Right lung (tissue), 2 donors: ENCODE measurements at regions not wholly inside any gene's neighbourhood (a gene's known extent, or its start where the extent isn't known, plus 50 kb on each side); places are given as distances from the start of the nearest gene placed in this dataset.
"Not testable (repeated sequence)": the region's sequence is repeated elsewhere in the genome, so short reads cannot be mapped to it uniquely, and the experiment has no call there.

ENCODE experiments used
- DNase-seq, 2 donors: peaks; one replicate each; pipeline ENCODE4 v3.0.0-alpha.2; 2013

- DNase-seq = no peak
Observed at GRCh38 chr7:45267262-45267661, 109.7 kb downstream of the RAMP3 start.

- DNase-seq = no peak
Observed at GRCh38 chr7:45268013-45268412, 110.4 kb downstream of the RAMP3 start.

DNA sequence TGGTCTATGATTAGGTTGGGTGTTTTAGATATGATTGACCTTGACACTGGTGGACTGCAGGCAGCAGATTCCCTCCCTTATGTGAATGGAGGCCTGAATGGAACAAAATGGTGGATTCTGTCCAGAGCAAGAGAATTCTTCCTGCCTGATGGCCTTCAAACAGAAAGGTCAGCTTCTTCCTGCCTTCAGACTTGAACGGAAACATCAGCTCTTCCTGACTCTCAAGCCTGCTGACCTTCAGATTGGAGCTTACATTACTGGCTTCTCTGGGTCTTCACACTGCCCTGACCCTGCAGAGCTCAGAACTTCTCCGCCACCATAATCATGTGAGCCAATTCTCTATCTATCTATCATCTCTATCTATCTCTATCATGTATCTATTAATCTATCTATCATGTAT is 111.6 kb downstream of the RAMP3 start:
- no peak for DNase-seq

- no peak for DNase-seq
Observed at GRCh38 chr7:45278763-45279398, 121.3 kb downstream of the RAMP3 start.

DNA sequence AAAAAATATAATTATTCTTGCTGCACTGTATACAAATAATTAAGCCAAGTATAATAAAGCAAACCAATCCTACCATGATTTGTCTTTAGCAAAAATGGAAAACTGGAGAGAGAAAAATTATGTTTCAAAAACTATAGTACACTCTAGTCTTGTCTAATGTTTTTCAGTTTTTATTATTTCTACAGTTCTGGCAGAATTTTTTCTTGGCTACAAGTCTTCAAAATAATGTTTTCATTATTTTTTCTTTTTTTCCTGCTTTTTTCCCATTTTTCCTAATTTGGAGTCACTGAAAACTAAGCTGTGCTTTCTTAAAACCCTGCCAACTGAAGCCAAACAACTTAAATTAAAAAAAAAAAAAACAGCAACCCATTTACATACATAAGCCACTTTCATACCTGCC is 132.0 kb downstream of the RAMP3 start:
- DNase-seq = not testable (repeated sequence)

- DNase-seq = no peak
Observed at GRCh38 chr7:45290880-45291279, 133.3 kb downstream of the RAMP3 start.

DNA sequence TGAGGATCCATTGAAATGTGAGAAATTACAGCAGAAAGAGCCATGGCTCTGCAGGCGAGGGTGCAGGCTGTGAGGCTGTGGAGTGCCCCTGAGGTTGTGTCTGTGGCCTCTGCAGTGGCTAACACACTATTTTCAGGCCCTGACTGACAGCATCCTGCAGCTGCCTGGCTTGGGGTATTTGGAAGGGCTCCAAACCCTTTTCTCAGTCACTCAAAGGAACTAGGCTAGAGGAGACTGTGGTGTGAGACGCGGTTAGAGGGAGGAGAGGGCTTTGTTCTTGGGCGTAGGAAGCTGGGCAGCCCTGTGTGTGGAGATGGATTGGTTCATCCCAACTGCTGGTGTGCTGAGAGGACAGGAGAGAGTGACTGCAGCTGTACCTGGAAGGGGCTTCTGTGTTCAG is 134.9 kb downstream of the RAMP3 start:
- DNase-seq = no peak

- no peak for DNase-seq
Observed at GRCh38 chr7:45293295-45293942, 135.8 kb downstream of the RAMP3 start.

- no peak for DNase-seq
Observed at GRCh38 chr7:45294559-45294958, 137.0 kb downstream of the RAMP3 start.

DNA sequence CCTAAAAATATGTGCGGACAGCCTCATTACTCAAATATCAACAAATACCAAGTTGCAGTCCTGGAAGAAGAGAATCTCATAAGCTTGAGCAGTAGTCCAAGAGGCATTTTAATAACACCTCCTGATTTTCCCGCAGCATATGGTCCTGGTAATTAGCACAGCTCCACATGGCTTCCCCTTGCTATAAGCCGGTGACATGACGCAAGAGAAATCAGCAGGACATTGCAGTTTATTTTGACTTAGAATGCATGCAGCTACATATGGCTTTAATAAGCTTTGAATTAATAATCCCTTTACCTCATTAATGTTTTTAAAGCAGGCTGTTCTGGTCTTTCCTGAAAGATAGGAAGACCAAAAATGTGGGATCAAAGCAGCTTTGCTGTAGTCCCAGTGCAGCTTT is 137.6 kb downstream of the RAMP3 start:
- DNase-seq = no peak

GRCh38 chr7:45296748-45297147 is 139.2 kb downstream of the RAMP3 start:
- DNase-seq = no peak

- DNase-seq = no peak
Observed at GRCh38 chr7:45306752-45307305, 149.2 kb downstream of the RAMP3 start.

DNA sequence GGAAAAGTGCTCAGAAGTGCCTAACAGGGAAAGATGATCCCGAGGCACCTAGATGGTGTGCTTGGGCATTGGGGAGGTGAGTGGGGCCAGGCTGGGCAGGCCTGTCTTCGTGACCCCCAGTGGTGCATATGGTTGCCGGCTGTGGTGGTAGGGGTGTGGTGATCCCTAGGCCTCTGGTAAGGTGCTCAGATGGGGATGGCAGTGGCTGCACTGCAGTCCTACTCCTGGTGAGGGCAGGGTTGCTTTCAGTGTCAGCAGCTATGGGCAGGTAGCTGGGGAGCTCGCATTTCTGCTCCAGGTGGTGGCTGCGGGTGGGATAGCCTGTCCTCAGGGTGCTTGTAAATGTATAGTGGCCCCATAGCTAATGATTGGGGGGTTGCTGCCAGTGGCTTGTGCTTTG is 154.0 kb downstream of the RAMP3 start:
- no peak for DNase-seq

DNA sequence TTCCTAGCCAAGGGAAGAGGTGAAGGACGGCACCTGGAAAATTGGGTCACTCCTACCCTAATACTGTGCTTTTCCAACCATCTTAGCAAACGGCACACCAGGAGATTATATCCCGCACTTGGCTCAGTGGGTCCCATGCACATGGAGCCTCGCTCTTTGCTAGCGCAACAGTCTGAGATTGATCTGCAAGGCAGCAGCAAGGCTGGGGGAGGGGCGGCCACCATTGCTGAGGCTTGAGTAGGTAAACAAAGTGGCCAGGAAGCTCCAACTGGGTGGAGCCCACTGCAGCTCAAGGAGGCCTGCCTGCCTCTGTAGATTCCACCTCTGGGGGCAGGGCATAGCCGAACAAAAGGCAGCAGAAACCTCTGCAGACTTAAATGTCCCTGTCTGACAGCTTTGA is 157.9 kb downstream of the RAMP3 start:
- not testable (repeated sequence) for DNase-seq

DNA sequence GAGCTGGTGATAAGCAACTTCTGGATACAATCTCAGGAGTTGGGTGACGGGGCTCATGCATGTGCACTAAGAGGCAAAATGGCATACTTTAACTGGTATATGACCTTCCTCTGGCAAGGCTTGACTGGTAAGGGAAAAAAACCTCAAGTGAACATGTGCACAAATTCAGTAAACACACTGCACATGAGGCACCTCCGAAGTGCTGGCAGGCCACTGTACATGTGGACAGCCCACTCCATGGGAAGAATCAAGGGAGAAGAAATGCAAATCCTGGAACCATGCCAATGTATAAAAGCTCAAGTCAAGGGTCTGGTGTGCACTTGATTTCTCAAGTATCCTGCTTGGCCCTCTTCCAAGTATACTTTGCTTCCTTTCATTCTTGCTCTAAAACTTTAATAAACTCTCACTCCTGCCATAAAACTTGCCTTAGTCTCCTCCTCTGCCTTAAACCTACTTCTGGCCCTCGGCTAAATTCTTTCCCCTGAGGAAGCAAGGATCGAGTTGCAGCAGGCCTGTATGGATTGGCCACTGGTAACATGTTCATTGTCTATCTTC is 167.2 kb downstream of the RAMP3 start:
- DNase-seq = no peak

DNA sequence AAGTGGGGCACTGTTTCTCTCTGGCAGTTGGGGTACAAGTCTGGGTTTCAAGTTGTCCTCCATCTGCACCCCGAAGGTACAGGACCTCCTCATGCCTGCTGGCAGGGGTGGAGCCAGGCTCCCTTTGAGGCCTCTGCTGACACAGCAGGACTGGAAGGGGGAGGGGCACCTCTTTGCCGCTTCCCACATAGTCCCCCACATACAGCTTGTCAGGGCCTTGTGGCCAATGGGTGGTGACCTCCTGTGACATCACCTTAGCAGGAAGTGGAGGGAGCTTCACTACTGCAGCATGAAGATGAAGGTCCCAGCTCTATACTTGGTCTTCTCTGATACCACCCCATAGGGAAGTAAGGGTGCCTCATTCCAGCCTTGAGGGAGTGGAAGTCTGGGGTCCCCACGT is 167.8 kb downstream of the RAMP3 start:
- DNase-seq = no peak

DNA sequence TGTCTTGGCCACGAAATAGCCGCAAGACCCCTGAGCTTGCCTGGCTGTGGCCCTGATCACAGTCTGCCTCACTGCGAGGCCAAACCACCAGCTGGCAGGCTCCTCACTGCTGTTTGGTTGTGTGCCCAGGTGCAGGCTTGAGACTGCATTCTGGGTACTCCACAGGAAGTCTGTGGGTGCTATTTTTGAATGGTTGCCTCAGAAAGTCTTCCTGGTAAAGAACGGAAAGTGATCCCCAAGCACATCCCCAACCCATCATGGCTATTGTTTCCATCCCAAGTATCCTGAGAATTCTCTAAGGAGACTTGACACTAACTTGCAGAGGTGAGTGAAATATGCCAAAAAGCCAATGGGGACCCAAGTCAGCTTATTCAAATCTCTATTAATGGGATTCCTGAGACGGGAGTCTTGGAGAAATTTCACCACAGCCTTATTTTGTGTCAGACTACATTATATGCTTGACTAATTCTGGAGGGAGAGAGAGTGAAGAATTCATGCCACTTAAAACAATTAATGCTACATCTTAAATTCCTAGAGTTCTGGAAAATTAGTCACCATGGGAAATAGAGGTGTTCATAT is 170.9 kb downstream of the RAMP3 start:
- no peak for DNase-seq

- no peak for DNase-seq
Observed at GRCh38 chr7:45331563-45331962, 174.0 kb downstream of the RAMP3 start.

GRCh38 chr7:45335024-45335423 is 177.4 kb downstream of the RAMP3 start:
- not testable (repeated sequence) for DNase-seq

DNA sequence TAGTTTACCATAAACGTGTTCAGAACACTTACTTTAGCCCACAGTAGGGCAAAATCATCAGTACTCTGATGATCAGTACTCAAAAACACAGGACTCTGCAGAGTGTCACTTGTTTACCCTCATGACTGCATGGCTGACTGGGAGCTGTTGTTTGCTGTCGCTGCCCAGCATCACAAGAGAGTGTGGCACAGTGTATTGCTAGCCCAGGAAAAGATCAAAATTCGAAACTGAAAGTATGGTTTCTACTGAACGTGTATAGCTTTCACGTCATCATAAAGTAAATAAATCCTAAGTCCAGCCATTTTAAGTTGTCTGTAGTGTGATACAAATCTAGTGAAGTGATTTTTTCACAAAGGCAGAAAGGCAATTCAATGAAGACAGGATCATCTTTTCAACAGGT is 184.6 kb downstream of the RAMP3 start:
- no peak for DNase-seq

- no peak for DNase-seq
Observed at GRCh38 chr7:45343746-45344145, 186.2 kb downstream of the RAMP3 start.

GRCh38 chr7:45347804-45348203 is 190.2 kb downstream of the RAMP3 start:
- DNase-seq = no peak

DNA sequence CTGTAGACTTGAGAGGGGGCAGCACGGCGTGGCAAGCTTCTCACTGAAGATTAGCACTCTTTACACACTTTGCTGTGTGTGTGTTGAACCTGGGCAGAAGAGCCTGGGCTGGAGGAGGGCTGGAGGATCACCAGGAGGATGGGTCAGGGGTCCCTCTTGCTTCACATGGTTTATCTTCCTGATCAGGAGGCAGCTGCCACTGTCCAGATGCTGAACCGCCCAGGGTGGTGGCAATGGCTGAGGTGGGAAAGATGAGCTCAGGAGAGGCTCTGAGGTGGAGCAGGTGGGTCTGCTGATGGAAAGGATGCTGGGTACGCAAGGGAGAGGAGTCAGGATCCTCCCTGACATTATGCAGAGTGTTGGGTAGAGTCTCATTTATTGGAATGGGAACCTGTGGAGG is 191.5 kb downstream of the RAMP3 start:
- no peak for DNase-seq
